WTC11 (cell line): ENCODE measurements at regions not wholly inside any gene's neighbourhood (a gene's known extent, or its start where the extent isn't known, plus 50 kb on each side); places are given as distances from the start of the nearest gene placed in this dataset.
"Not testable (repeated sequence)": the region's sequence is repeated elsewhere in the genome, so short reads cannot be mapped to it uniquely, and the experiment has no call there.

Experiments
- CTCF ChIP-seq: fragments of 200-600 bp; IDR thresholded peaks from 2 replicates; pipeline ENCODE4 v1.8.0; 2022; ENCODE audit warnings: antibody characterized with exemption
- E2F1 ChIP-seq: sonication (generic); formaldehyde crosslinking; IDR thresholded peaks from 2 replicates; pipeline ENCODE4 v1.8.0; 2022; ENCODE audit warnings: mild to moderate bottlenecking, missing genetic modification reagents
- ELF4 ChIP-seq: sonication (generic); formaldehyde crosslinking; IDR thresholded peaks from 2 replicates; pipeline ENCODE4 v1.8.1; 2022; ENCODE audit warnings: low read depth, mild to moderate bottlenecking, moderate library complexity, missing genetic modification reagents
- FOXK1 ChIP-seq: sonication (generic); formaldehyde crosslinking; IDR thresholded peaks from 2 replicates; pipeline ENCODE4 v1.8.0; 2022; ENCODE audit warnings: mild to moderate bottlenecking, moderate library complexity, missing genetic modification reagents
- NFYB ChIP-seq: sonication (generic); formaldehyde crosslinking; conservative IDR thresholded peaks from 2 replicates; pipeline ENCODE4 v1.8.0; 2022; ENCODE audit warnings: low read depth, missing genetic modification reagents
- PRRX2 ChIP-seq: fragments of 250-450 bp; sonication (Bioruptor Pico); IDR thresholded peaks from 2 replicates; pipeline ENCODE4 v1.8.0; 2021; ENCODE audit warnings: mild to moderate bottlenecking
- SP1 ChIP-seq: sonication (generic); formaldehyde crosslinking; conservative IDR thresholded peaks from 2 replicates; pipeline ENCODE4 v1.8.1; 2022; ENCODE audit warnings: missing genetic modification reagents
- USF2 ChIP-seq: sonication (generic); formaldehyde crosslinking; IDR thresholded peaks from 2 replicates; pipeline ENCODE4 v1.8.1; 2023; ENCODE audit warnings: mild to moderate bottlenecking, missing genetic modification reagents, moderate library complexity
- ZBTB21 ChIP-seq: sonication (generic); formaldehyde crosslinking; IDR thresholded peaks from 2 replicates; pipeline ENCODE4 v1.8.1; 2023; ENCODE audit warnings: mild to moderate bottlenecking, missing genetic modification reagents, borderline replicate concordance
- ZNF121 ChIP-seq: sonication (generic); formaldehyde crosslinking; IDR thresholded peaks from 2 replicates; pipeline ENCODE4 v1.8.0; 2023; ENCODE audit warnings: missing genetic modification reagents
- ZNF317 ChIP-seq: sonication (generic); formaldehyde crosslinking; IDR thresholded peaks from 2 replicates; pipeline ENCODE4 v1.8.1; 2023; ENCODE audit warnings: low read depth, mild to moderate bottlenecking, moderate library complexity, missing genetic modification reagents, borderline replicate concordance

GRCh38 chr16:33978784-33979183, 519.4 kb downstream of the TP53TG3F start:
- not testable (repeated sequence) for TF ChIP-seq CTCF; ZNF317 (CRISPR knock-in tag); USF2 (CRISPR knock-in tag); ZNF121; SP1 (CRISPR knock-in tag); PRRX2; ELF4 (CRISPR knock-in tag); FOXK1; NFYB (CRISPR knock-in tag); ZBTB21 (CRISPR knock-in tag); E2F1 (CRISPR knock-in tag)
